ENCODE measurements at regions not wholly inside any gene's neighbourhood (a gene's known extent, or its start where the extent isn't known, plus 50 kb on each side); places are given as distances from the start of the nearest gene placed in this dataset.

- TF ChIP-seq, protein P1, sequence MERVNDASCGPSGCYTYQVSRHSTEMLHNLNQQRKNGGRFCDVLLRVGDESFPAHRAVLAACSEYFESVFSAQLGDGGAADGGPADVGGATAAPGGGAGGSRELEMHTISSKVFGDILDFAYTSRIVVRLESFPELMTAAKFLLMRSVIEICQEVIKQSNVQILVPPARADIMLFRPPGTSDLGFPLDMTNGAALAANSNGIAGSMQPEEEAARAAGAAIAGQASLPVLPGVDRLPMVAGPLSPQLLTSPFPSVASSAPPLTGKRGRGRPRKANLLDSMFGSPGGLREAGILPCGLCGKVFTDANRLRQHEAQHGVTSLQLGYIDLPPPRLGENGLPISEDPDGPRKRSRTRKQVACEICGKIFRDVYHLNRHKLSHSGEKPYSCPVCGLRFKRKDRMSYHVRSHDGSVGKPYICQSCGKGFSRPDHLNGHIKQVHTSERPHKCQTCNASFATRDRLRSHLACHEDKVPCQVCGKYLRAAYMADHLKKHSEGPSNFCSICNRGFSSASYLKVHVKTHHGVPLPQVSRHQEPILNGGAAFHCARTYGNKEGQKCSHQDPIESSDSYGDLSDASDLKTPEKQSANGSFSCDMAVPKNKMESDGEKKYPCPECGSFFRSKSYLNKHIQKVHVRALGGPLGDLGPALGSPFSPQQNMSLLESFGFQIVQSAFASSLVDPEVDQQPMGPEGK (CRISPR knock-in tag; IDR thresholded peaks at IDR 0.05; ENCODE audit: borderline replicate concordance): no peak
- TF ChIP-seq BACH2 (CRISPR knock-in tag; IDR thresholded peaks at IDR 0.05; ENCODE audit: borderline replicate concordance) (no peak), ARNTL (CRISPR knock-in tag; IDR thresholded peaks at IDR 0.05; ENCODE audit: borderline replicate concordance, low read depth) (no peak)
Observed at GRCh38 chr5:103674739-103675138, 112.2 kb upstream of the NUDT12 start (continued).

DNA sequence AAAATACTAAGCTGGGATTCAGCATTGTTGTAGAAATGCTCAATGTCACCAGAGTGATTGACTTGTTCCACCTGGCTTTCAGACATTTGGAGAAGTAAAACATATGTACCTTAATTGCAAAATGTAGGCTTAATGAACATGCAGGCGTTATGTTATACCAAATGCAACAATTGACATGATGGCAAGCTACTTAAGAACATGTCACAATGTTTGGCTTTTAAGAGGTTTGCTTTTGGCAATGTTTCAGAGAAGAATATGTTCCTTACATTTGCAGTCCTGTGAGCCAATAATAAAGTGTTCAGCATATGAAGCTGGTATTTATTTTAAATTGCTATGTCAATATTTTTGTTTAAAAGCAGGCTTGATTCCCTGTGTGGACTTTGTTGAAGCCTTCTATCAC is 111.7 kb upstream of the NUDT12 start:
- no peak for ATAC-seq
- TF ChIP-seq SNAI2 (CRISPR knock-in tag; IDR thresholded peaks at IDR 0.05): no peak
- no peak for TF ChIP-seq CREB5 (CRISPR knock-in tag; IDR thresholded peaks at IDR 0.05; ENCODE audit: low read depth)
- TF ChIP-seq ZFP30 (CRISPR knock-in tag; IDR thresholded peaks at IDR 0.05): no peak
- no peak for TF ChIP-seq ZNF8 (CRISPR knock-in tag; IDR thresholded peaks at IDR 0.05)
- no peak for TF ChIP-seq ZC3H10 (CRISPR knock-in tag; IDR thresholded peaks at IDR 0.05)
- TF ChIP-seq ZFP3 (CRISPR knock-in tag; IDR thresholded peaks at IDR 0.05): no peak
- no peak for TF ChIP-seq ISL1 (CRISPR knock-in tag; IDR thresholded peaks at IDR 0.05)
- TF ChIP-seq ZNF565 (CRISPR knock-in tag; conservative IDR thresholded peaks at IDR 0.05; ENCODE audit: low read depth): no peak
- TF ChIP-seq RARB (CRISPR knock-in tag; IDR thresholded peaks at IDR 0.05): no peak
- TF ChIP-seq BACH2 (CRISPR knock-in tag; IDR thresholded peaks at IDR 0.05; ENCODE audit: borderline replicate concordance): no peak
- TF ChIP-seq CSDC2 (CRISPR knock-in tag; IDR thresholded peaks at IDR 0.05): no peak
- no peak for TF ChIP-seq OSR1 (CRISPR knock-in tag; IDR thresholded peaks at IDR 0.05)
- TF ChIP-seq POU6F1 (CRISPR knock-in tag; IDR thresholded peaks at IDR 0.05; ENCODE audit: borderline replicate concordance, low read depth): no peak
- no peak for TF ChIP-seq ARNTL (CRISPR knock-in tag; IDR thresholded peaks at IDR 0.05; ENCODE audit: borderline replicate concordance, low read depth)
- no peak for TF ChIP-seq ZNF70 (CRISPR knock-in tag; IDR thresholded peaks at IDR 0.05)
- TF ChIP-seq TCF4 (CRISPR knock-in tag; IDR thresholded peaks at IDR 0.05; ENCODE audit: borderline replicate concordance): no peak
- no peak for TF ChIP-seq TSHZ2 (CRISPR knock-in tag; IDR thresholded peaks at IDR 0.05)
- no peak for TF ChIP-seq ESRRG (CRISPR knock-in tag; IDR thresholded peaks at IDR 0.05)
- TF ChIP-seq CSRNP3 (CRISPR knock-in tag; IDR thresholded peaks at IDR 0.05): no peak

- TF ChIP-seq ZC3H10 (CRISPR knock-in tag; IDR thresholded peaks at IDR 0.05) (no peak), ESRRG (CRISPR knock-in tag; IDR thresholded peaks at IDR 0.05) (no peak), ZNF565 (CRISPR knock-in tag; conservative IDR thresholded peaks at IDR 0.05; ENCODE audit: low read depth) (no peak), SNAI2 (CRISPR knock-in tag; IDR thresholded peaks at IDR 0.05) (no peak), ZNF8 (CRISPR knock-in tag; IDR thresholded peaks at IDR 0.05) (no peak), TCF4 (CRISPR knock-in tag; IDR thresholded peaks at IDR 0.05; ENCODE audit: borderline replicate concordance) (no peak), RARB (CRISPR knock-in tag; IDR thresholded peaks at IDR 0.05) (no peak), PPARA (CRISPR knock-in tag; IDR thresholded peaks at IDR 0.05; ENCODE audit: borderline replicate concordance) (no peak), CREB5 (CRISPR knock-in tag; IDR thresholded peaks at IDR 0.05; ENCODE audit: low read depth) (no peak), OSR1 (CRISPR knock-in tag; IDR thresholded peaks at IDR 0.05) (no peak)
Observed at GRCh38 chr5:103669615-103670014, 107.0 kb upstream of the NUDT12 start.

More at GRCh38 chr5:103669615-103670014, 107.0 kb upstream of the NUDT12 start:
- no peak for ATAC-seq
